ENCODE measurements at regions not wholly inside any gene's neighbourhood (a gene's known extent, or its start where the extent isn't known, plus 50 kb on each side); places are given as distances from the start of the nearest gene placed in this dataset.

GRCh38 chr6:126261792-126262421 is 78.0 kb upstream of the CENPW start:
- TF ChIP-seq CTCF (IDR thresholded peaks at IDR 0.05; ENCODE audit: low read length) (no peak), EZH2phosphoT487 (IDR thresholded peaks at IDR 0.05; ENCODE audit: low read length) (no peak)
